ENCODE measurements at regions not wholly inside any gene's neighbourhood (a gene's known extent, or its start where the extent isn't known, plus 50 kb on each side); places are given as distances from the start of the nearest gene placed in this dataset.

DNA sequence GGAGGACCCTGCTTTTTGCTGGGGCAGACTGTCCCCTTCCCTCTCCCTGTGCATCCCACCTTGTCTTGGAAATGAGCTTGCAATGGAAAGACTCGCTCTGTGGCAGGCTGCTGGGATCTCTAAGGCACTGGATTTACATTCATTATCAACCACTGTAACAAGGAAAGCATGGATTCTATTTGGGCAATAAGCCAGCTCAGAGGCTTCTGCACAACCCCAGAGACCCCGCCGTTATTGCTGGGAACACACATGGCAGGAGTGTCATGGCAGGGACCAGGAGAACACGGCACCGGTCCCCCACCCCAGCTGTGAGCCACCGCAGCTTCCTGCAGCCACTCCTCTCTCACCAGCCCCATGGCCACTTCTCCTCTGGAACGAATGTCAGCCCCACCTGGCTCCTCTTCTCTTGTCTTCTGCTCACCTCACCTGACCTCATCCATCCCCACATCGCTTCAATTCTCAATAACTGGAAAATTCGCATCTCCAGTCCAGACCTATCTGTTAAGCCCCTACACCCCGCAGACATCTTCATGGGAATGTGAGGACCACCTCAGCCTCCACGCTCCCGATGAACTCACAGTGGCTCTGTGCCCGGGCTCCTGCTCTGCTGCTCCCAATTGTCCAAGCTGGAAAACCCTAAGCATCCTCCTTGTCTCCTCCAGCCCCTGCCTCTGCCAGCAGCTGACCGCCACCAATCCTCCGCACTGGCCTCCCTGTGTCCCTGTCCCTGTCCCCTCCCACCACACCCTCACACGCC is 181.5 kb downstream of the USP12 start:
- no peak for DNase-seq (ENCODE audit: low read depth in 3 of 3, low spot score in 2 of 3)

DNA sequence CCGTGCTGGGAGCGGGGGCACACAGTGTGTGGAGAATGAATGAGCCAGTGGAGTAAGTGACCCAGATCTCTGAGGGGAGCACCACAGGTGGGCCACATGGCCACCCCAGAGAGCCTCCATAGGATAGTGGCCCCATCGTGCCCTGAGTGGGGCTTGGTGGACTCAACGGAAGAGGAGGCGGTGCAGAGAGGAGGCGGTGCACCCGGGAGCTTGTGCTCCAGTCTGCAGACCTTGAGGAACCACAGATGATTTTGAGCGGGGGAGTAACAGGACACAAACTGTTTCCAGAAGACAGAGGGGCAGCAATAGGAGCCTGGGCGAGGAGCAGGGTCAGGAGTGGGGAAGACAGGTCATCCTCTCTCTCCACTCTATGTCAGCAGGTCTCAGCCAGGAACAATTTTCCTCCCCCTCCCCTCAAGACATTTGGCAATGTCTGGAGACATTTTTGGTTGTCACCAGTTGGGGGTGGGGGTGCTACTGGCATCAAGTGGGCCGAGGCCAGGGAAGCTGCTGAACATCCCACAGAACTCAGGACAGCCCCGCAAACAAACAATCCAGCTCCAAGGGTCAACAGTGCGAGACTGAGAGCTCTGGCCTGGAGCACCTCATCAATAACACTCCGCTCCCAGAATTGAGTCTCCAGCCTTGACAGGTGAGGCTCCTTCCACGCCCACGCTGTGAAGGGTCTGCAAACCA is 182.2 kb downstream of the USP12 start:
- DNase-seq (ENCODE audit: low read depth in 3 of 3, low spot score in 2 of 3): no peak

DNA sequence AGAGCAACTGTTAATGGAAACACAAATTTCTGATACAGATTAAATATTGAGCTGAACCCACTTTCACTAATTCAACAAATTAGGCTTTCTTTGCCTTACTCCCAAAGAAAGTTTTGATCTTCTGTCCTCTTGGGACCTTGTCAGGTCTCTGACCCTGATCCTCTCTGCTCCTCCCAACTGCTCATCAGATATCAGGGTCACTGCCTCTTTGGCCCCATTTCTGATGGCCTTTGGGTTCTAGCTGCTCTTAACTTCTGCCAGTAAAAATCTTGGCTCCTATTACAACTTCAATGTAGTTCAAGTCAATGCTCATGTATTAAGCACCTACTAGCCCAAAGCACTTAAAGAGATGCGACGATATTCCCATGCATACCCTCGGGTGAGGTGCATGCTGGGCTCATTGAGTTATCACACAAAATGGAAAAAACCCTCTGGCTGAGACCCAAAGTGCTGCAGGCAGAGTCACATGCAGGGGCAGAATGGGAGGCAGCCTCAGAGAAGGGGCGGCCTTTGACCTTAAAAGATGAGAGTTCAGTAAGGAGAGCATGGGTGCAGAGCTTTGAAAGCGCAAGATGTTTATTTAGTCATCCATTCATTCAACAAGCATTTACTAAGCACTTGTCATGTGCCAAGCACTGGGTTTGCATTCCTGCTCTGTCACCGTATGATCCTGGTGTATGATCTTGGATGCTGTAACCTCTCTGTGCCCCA is 183.4 kb downstream of the USP12 start:
- no peak for DNase-seq (ENCODE audit: low read depth in 3 of 3, low spot score in 2 of 3)

DNA sequence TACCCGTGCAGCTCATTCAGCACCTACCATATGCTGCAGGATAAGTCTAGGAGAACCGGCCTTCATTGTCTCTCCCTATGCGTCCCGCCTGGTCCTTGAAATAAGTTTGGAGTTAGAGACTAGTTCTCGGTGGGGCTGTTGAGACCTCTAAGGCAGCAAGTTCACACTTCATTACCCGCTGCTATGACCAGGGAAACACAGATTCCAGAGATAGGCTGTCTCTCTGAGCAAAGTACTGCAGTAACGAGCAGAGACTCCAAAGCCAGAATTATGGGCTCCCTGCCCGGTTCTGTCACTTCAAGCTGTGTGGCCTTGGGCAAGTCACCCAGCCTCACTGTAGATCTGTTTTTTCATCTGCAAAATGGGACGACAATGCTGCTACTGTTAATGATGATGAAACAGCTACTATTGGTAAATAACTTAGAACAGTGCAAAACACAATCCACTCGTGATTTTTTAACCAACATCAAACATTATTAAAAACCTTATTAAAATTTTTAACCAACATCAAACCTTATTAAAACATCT is 184.1 kb downstream of the USP12 start:
- no peak for DNase-seq (ENCODE audit: low read depth in 3 of 3, low spot score in 2 of 3)

DNA sequence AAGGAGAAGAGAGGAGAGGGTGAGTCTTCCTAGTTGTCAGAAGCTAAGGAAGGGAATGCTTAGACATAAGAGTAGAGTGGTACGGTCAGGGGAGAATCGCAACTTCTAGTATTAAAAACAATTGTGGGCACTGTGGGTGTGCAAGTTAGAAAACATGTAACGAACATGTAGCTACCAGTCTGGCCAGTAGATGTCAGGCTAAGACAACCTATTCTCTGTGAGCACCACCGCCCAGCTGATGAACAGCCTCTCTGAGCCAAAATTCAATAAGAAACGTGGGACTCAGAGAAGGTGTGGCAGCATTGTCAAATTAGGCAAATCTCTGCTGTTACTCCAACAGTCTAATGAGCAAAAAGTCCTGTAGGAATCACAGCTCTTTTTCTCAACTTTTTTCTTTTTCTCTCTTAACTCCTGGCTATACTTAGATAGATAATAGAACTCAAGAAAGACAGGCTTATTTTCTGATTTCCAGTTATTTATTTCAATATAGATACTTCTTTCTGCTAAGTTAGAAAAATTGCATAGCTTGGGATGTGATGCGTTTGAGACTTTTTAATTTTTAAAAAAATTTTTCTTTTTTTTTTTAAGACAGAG is 186.2 kb downstream of the USP12 start:
- DNase-seq (ENCODE audit: low read depth in 3 of 3, low spot score in 2 of 3): peak in 1 of 3 donors; percentile 53

DNA sequence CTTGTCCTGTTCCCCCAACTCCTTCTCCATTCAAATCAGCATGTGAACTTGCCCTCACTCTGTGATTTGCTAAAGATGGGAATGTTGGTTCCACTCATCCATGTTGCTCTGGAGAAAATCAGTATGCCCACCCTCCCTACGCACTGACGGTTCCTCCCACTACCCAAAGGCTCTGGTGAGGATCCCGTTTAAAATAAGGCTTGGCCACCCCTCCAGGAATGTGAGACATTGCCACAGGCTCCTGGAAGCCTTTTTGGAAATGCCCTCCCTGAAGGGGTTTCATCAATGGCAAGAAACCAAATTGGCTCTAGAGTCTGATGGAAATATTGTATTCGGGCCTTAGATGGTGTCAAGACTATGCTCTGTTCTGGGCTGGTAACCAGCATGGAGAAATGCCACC is 187.3 kb downstream of the USP12 start:
- DNase-seq (ENCODE audit: low read depth in 3 of 3, low spot score in 2 of 3): no peak

DNA sequence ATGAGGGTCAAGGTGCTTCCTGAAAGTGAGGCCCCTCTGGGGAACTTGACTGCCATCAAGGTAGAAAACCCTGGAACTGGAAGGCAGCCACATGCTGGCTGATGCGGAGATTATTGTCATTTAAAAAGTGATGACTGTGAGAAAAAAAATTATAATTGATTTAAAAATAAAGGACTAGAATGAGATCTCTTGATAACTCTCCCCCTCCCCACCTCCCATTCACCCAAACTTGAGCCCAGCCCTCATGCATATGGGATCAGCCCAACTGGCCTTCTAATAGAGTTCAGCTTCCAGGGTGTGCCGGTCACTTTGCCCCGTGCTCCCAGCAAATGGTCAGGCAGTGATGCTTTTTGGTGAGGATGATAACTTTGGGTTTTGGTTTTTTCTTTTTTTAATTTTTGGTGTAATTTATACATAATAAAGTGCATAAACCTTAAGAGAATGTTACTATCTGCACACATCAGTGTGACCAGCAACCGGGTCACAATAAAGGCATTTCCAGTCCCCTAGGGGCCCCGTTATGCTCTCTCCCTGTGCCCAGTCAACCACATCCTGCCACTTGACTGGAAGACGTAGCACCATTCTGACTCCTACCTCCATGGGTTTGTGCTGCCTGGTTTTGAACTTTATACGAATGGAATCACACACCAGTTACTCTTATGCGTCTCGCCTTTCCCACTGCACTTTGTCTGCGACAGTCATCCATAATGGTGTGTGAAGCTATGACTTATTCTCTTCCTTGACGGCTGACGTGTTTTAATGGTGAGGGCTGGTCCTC is 187.9 kb downstream of the USP12 start:
- DNase-seq (ENCODE audit: low read depth in 3 of 3, low spot score in 2 of 3): no peak

DNA sequence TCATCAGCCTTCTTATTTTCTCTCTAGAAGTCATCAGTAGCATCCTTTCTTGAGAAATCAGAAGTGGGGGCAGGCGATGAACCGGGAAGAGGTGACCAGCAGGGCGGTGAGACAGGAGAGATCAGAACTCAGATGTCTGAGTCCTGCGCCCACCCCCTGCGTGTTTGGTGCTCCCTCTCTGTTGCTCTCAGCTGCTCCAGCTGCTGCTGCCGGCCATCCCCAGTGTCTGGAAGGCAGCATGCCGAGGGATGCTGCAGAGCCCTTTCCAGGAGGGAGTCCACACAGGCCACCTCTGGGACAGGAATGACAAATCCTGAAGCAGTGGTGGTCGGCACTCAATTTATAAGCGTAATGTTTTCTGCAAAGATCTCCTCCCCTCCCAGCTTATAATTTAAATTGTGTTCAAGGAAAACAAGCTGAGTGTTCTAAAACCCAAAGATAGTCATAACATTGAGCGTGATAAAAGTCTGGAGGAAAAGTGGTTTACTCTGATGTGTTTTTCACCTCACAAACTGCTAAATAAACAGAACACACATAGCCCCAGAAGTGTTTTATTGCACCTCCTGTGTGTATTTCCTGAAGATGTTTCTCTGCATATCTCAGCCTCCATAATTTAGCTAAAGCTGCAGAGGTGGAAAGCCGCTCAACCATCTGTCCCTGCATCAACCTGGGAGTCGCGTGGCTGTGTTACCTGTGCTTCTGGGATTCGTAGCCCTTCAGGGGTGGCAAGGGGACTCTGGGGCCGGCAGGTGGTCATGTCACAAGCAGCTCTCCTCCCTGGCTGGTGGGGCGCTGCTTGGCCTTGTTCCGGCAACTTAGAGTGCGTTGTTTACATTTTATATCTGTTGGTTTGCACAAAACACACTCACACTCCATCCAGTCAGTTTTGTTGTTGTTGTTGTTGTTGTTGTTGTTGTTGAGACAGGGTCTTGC is 191.2 kb downstream of the USP12 start:
- no peak for DNase-seq (ENCODE audit: low read depth in 3 of 3, low spot score in 2 of 3)

DNA sequence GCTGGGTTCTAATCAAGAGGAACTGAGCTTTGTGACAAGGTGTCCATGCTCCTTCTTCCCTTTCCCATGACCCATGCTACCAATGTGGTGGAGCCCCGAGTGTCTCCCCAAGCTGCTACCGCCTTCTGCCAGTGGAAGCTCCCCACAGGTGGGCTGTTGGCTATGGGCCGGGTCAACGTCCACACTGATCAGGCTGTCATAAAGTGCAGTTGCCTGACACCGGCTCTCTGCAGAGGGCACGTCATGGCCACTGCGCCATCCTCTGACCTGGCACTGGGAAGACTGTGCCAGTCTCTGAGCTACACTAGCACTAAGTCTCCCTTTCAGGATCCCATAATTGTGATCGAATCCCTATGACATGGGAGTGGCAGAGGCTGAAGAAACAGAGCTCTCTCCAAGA is 192.3 kb downstream of the USP12 start:
- no peak for DNase-seq (ENCODE audit: low read depth in 3 of 3, low spot score in 2 of 3)

DNA sequence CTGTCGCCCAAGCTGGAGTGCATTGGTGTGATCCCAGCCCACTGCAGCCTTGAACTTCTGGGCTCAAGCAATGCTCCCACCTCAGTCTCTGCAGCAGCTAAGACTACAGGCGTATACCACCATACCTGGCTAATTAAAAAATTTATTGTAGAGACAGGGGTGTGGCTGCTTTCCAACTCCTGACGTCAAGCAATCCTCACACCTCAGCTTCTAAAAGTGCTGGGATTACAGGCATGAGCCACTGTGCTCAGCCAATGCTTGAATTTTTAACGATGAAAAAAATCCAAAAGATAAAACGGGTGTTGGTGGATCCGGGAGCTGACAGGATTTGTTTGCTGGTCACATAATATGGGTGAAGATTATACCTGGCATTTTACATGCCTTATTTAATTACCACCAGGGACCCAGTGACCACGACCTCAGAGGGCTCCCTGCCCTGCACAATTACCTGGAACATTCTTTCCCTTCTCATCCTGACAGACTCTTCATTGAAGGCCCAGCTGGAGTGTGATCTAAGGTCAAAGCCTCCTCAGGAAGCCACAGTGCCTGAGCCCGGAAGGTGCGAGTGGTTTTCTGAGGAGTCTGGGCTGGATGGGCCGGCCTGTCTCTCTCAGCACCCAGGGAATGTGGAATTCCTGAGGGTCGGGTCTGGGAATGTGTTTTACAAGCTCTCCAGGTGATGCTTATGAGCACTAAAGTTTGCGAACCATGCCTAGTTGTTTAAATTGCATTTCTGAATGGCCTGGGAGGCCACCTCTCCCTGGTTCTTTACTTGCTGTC is 193.3 kb downstream of the USP12 start:
- DNase-seq (ENCODE audit: low read depth in 3 of 3, low spot score in 2 of 3): no peak

DNA sequence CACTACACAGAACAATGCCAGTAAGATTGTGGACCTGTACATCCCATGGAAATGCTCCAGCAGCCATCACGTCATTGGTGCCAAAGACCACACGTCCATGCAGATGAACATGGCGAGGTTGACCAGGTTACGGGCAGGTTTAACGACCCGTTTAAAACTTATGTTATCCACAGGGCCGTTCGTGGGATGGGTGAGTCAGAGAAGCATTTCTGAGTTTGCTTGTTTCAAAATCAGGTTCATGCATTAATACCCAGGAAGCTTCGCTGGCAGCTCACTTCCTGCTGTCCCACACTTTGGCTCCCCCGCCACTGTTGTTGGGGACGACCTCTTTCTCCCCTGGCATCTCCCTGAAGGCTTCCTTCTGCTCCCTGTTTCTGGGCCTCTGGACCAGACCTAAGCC is 194.1 kb downstream of the USP12 start:
- DNase-seq (ENCODE audit: low read depth in 3 of 3, low spot score in 2 of 3): no peak

DNA sequence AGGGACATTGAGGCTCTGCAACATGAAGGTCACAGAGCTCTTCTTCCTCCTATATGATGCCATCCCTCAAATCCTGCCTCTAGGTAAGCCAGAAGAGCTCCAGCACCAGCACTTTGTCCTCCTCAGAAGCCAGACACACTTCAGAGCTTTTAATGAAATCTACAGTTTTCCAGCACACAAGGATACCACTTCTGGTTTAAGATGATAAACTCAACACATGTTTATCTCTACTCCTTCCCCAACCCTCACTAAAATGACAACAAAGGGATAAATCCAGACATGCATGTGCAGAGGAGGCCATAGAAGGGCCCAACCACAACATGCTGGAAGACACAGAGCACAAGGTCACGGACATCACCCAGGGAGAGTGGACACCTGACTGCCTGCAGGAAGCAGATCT is 195.3 kb downstream of the USP12 start:
- DNase-seq (ENCODE audit: low read depth in 3 of 3, low spot score in 2 of 3): no peak

DNA sequence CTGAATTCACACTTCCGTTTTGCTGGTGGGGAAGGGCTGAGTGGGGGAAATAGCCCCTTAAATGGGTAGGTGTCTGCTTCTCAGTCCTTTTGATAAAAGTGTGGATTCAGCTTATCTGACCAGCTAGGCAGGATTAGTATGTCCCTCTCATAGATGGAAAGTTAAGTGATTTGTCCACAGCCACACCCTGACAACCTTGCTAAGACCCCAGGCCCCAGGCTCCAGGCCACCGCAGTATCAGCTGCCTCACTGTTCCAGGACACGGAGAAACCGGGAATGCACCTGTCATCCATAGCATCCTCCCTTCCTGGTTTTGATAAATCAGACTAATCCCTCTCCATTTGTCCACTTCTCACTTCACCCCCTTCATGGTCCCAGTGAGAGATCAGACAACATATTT is 197.7 kb downstream of the USP12 start:
- no peak for DNase-seq (ENCODE audit: low read depth in 3 of 3, low spot score in 2 of 3)

DNA sequence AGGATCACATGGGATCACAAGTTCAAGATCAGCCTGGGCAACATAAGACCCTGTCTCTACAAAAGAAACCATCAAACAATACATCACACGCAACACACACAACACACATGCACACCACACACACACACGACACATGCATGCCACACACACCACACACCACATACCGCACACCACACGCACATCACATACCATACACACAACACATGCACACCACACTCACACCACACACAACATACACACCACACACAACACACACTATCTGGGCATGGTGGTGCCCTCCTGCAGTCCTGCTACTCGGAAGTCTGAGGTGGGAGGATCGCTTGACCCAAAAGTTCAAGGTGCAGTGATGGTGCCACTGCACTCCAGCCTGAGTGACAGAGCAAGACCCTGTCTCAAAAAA is 198.3 kb downstream of the USP12 start:
- DNase-seq (ENCODE audit: low read depth in 3 of 3, low spot score in 2 of 3): no peak

DNA sequence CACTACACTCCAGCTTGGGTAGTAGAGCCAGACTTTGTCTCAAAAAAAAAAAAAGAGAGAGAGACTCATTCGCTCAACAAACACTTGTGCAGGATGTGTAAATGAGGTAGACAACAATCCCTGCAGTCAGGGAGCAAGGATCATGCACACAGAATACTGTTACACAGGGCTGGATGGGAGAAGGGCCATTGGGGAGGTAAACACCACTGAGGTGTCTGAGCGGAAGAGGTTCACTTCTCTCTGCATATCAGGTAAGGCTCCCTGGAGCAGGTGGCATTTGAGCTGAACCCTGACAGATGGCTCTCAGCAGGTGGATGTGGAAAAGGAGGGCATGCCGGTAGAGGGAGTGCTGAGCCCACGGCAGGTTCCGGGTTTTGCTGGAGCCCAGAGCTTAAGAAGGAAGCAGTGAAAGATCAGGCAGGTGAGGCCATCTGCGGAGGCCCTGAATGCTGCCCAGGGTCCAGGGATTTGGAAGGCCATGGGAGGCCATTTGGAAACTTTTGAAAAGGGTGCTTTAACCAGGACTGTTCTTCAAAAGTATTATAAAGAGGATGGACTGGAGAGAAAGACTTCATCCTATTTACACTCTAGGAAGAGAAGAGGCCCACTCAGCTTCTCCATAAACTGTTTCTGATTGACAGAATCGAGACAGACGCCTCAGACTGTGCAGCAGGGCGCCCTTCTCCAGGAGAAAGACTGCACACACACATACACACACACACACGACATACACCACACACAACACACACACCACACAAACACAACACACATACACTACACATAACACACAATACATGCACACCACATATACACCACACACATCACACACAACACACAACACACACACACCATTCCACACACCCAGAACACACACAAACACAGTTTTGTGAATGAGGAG is 199.4 kb downstream of the USP12 start:
- no peak for DNase-seq (ENCODE audit: low read depth in 3 of 3, low spot score in 2 of 3)

DNA sequence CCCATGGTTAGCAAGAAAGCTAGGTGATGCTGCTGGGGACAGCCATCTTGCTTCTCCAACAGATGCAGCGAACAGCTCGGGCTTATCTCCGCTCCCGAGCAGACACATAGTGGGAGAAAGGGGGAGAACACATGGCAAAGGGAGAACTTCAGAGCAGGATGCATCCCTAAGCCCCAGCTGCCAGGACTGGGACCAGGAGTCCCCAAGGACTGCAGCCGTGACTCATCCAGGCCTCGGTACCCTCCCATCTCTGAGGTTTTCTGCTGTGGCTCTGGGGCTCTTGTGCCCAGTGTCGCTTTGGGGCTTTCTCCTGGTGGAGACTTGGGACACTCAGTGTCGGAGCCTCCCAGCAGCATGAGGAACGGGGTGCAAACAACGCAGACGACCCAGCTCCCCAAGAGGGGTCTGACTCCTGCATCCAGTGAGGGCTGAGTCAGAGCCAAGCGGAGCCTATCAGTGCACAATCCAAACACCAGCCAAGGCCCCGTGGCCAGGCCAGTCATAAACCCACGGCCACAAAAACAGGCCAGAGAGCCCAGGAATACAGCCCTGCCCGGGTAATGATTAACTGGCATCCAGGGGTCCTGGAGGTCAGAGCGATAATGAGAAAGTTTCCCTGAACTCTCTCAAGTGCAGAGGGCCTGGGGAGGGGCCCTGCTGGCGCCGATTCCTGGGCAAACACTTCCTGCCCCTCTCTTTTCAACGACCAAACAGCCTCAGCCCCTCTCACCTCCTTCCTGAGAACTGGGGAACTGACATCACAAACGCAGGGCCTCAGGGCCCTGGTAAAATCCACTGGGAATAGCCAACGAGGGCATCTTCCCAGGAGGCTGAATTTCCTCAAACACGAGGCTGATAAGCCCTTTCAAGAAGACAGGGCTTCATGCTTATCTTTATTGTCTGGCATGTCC is 202.9 kb downstream of the USP12 start:
- DNase-seq (ENCODE audit: low read depth in 3 of 3, low spot score in 2 of 3): no peak

Data from right renal cortex interstitium (tissue), 3 donors.